GM12878 (cell line): ENCODE measurements at regions not wholly inside any gene's neighbourhood (a gene's known extent, or its start where the extent isn't known, plus 50 kb on each side); places are given as distances from the start of the nearest gene placed in this dataset.

Experiments used
- ATAC-seq: fragments of 200-7000 bp; cut with Tn5 transposase; 3 replicates; pipeline ENCODE4 v1.9.1; 2020; ENCODE audit warnings: mild to moderate bottlenecking, moderate library complexity
- BruUV-seq: library from RNA; stranded (reverse); fragments of 400-500 nt; replicated peaks from 2 replicates; lab custom pipeline; 2021; lab: Mats Ljungman, UMichigan
- CTCF ChIA-PET: fragments of 300-600 bp; sonication (Branson Sonifier 250); formaldehyde crosslinking; extraction: SDS; loops from one replicate; lab custom pipeline; 2021; ENCODE audit warnings: inconsistent platforms; lab: Yijun Ruan, JAX
- POLR2A ChIA-PET: fragments of 350-600 bp; formaldehyde crosslinking; extraction: SDS; loops from one replicate; lab custom pipeline; 2021; ENCODE audit warnings: inconsistent platforms; lab: Charles Lee
- RAD21 ChIA-PET: fragments of 300-600 bp; sonication (Branson Sonifier 250); formaldehyde crosslinking; loops from one replicate; lab custom pipeline; 2023; ENCODE audit warnings: antibody characterized with exemption; ENCODE audit not compliant: unreplicated experiment; lab: Charles Lee
- SMC1A ChIA-PET: fragments of 300-600 bp; sonication (Branson Sonifier 250); formaldehyde crosslinking; loops from one replicate; lab custom pipeline; 2023; ENCODE audit not compliant: unreplicated experiment, uncharacterized antibody; lab: Charles Lee
- DNase-seq: peaks from one replicate; pipeline ENCODE4 v3.0.0-alpha.2; 2011; ENCODE audit warnings: low read depth, low spot score
- FAIRE-seq: peaks from 3 replicates; lab custom pipeline; 2011; peaks lifted over from hg19 to GRCh38; lab: Jason Lieb, UNC
- H2AFZ ChIP-seq: 2 replicates; pipeline ENCODE4 v1.6.0; 2011; ENCODE audit warnings: low read depth, low read length, control low read depth; ENCODE audit not compliant: control insufficient read depth
- H3K27ac ChIP-seq: 2 replicates; pipeline ENCODE4 v1.5.1; 2011; ENCODE audit warnings: control low read depth; ENCODE audit not compliant: control insufficient read depth, insufficient read depth
- H3K27me3 ChIP-seq, 2 experiments: replicated peaks in 1 of 2; 2 replicates each; pipeline versions ENCODE4 v1.6.0 to v1.6.1; 2011; ENCODE audit warnings: low read length in 1 of 2; ENCODE audit not compliant: control insufficient read depth in 2 of 2, insufficient read depth in 2 of 2
- H3K36me3 ChIP-seq, 2 experiments: 2 replicates each; pipeline ENCODE4 v1.5.1; 2011; ENCODE audit warnings: low read length in 1 of 2; ENCODE audit not compliant: control insufficient read depth in 2 of 2, insufficient read depth in 2 of 2
- H3K4me1 ChIP-seq: 2 replicates; pipeline ENCODE4 v1.6.1; 2011; ENCODE audit warnings: mild to moderate bottlenecking, low read length, moderate library complexity, mixed read lengths; ENCODE audit not compliant: control insufficient read depth, insufficient read depth
- H3K4me2 ChIP-seq: 2 replicates; pipeline ENCODE4 v1.6.0; 2011; ENCODE audit warnings: control low read depth; ENCODE audit not compliant: control insufficient read depth, insufficient read depth
- H3K4me3 ChIP-seq: fragments of 200-600 bp; sonication (generic); 2 replicates; pipeline ENCODE4 v1.5.1; 2016
- H3K79me2 ChIP-seq: 2 replicates; pipeline ENCODE4 v1.6.0; 2011; ENCODE audit warnings: low read length; ENCODE audit not compliant: control insufficient read depth, insufficient read depth
- H3K9ac ChIP-seq: 2 replicates; pipeline ENCODE4 v1.8.0; 2011; ENCODE audit warnings: low read length, control low read depth, mixed read lengths; ENCODE audit not compliant: control insufficient read depth, insufficient read depth
- H3K9me3 ChIP-seq: replicated peaks from 3 replicates; pipeline ENCODE4 v1.5.1; 2011; ENCODE audit warnings: mild to moderate bottlenecking, low read length; ENCODE audit not compliant: control insufficient read depth, insufficient read depth
- H4K20me1 ChIP-seq: 2 replicates; pipeline ENCODE4 v1.6.0; 2011; ENCODE audit not compliant: control insufficient read depth, insufficient read depth
- BACH1 ChIP-seq: fragments of 450-650 bp; IDR thresholded peaks from 2 replicates; pipeline ENCODE4 v1.6.1; 2017; ENCODE audit warnings: mild to moderate bottlenecking, borderline replicate concordance
- CBX5 ChIP-seq: sonication (generic); IDR thresholded peaks from 2 replicates; pipeline ENCODE4 v1.6.1; 2016; ENCODE audit warnings: low read depth, moderate library complexity, mild to moderate bottlenecking, inconsistent platforms
- CEBPB ChIP-seq, 2 experiments: fragments of 150-350 bp in 1 of 2; IDR thresholded peaks; 2 replicates each; pipeline ENCODE4 v1.6.1; 2012 to 2014; ENCODE audit warnings: low read depth in 2 of 2, low read length in 2 of 2, borderline replicate concordance in 1 of 2, inconsistent platforms in 1 of 2
- CHD4 ChIP-seq: fragments of 200-600 bp; sonication (generic); IDR thresholded peaks from 2 replicates; pipeline ENCODE4 v1.6.1; 2016; ENCODE audit warnings: mild to moderate bottlenecking
- EGR1 ChIP-seq, 2 experiments: IDR thresholded peaks; 1 replicate in 1 of 2; 2 replicates in 1 of 2; pipeline ENCODE4 v1.6.1; 2011 to 2012; ENCODE audit warnings: low read depth in 2 of 2, low read length in 2 of 2, borderline replicate concordance in 1 of 2, mild to moderate bottlenecking in 1 of 2, moderate library complexity in 1 of 2
- EZH2 ChIP-seq: IDR thresholded peaks from 2 replicates; pipeline ENCODE4 v1.6.1; 2012; ENCODE audit warnings: low read depth, mild to moderate bottlenecking, control low read depth, inconsistent platforms, low read length, borderline replicate concordance; ENCODE audit not compliant: control insufficient read depth
- HDAC6 ChIP-seq: fragments of 200-600 bp; sonication (generic); IDR thresholded peaks from one replicate; pipeline ENCODE4 v1.8.0; 2017; ENCODE audit warnings: antibody characterized with exemption; ENCODE audit not compliant: unreplicated experiment
- IRF5 ChIP-seq: fragments of 450-650 bp; IDR thresholded peaks from 2 replicates; pipeline ENCODE4 v1.6.1; 2017; ENCODE audit warnings: borderline replicate concordance
- PAX5 ChIP-seq: IDR thresholded peaks from 2 replicates; pipeline ENCODE4 v1.6.1; 2011; ENCODE audit warnings: low read depth, low read length, borderline replicate concordance
- PBX3 ChIP-seq: IDR thresholded peaks from 2 replicates; pipeline ENCODE4 v1.6.1; 2011; ENCODE audit warnings: mild to moderate bottlenecking, low read depth, low read length, moderate library complexity; ENCODE audit not compliant: insufficient replicate concordance
- PML ChIP-seq: IDR thresholded peaks from 2 replicates; pipeline ENCODE4 v1.6.1; 2012; ENCODE audit warnings: low read length, inconsistent platforms
- RELB ChIP-seq: fragments of 450-650 bp; IDR thresholded peaks from 2 replicates; pipeline ENCODE4 v1.6.1; 2017; ENCODE audit warnings: low read depth, mild to moderate bottlenecking, moderate library complexity
- SMAD1 ChIP-seq: fragments of 450-650 bp; IDR thresholded peaks from 2 replicates; pipeline ENCODE4 v1.6.1; 2018; ENCODE audit warnings: mild to moderate bottlenecking, low read depth; ENCODE audit not compliant: partially characterized antibody
- SMAD5 ChIP-seq: IDR thresholded peaks from 2 replicates; pipeline ENCODE4 v1.6.1; 2016; ENCODE audit warnings: antibody characterized with exemption, low read depth
- ZBED1 ChIP-seq: IDR thresholded peaks from 2 replicates; pipeline ENCODE4 v1.6.1; 2016; ENCODE audit warnings: borderline replicate concordance
- ZNF217 ChIP-seq: fragments of 450-650 bp; IDR thresholded peaks from 2 replicates; pipeline ENCODE4 v1.6.1; 2017; ENCODE audit warnings: antibody characterized with exemption, mild to moderate bottlenecking
- WGBS: methylation state at CpG from one replicate; pipeline ENCODE4 v1.1.6; 2016; ENCODE audit warnings: low lambda C conversion rate; ENCODE audit not compliant: insufficient replicate concordance, insufficient coverage; ENCODE audit errors: missing lambda C conversion rate; 5-methylcytosine and 5-hydroxymethylcytosine counted together
- in situ Hi-C: fragments of 300-500 bp; cut with MboI; formaldehyde crosslinking; loops from 9 replicates; pipeline ENCODE4 v1.14.3; 2018; ENCODE audit warnings: mixed read lengths
- intact Hi-C: fragments of 100-400 bp; cut with micrococcal nuclease; formaldehyde crosslinking; loops from one replicate; pipeline ENCODE4 v1.14.2; 2022; ENCODE audit not compliant: unreplicated experiment
- TF ChIP-seq, protein P1 (sequence below): IDR thresholded peaks from 2 replicates; pipeline ENCODE4 v1.6.1; 2011; ENCODE audit warnings: borderline replicate concordance, low read depth, mild to moderate bottlenecking, moderate library complexity, mixed read lengths, low read length; ENCODE audit not compliant: insufficient read depth; ENCODE audit errors: extremely low read length

DNA sequence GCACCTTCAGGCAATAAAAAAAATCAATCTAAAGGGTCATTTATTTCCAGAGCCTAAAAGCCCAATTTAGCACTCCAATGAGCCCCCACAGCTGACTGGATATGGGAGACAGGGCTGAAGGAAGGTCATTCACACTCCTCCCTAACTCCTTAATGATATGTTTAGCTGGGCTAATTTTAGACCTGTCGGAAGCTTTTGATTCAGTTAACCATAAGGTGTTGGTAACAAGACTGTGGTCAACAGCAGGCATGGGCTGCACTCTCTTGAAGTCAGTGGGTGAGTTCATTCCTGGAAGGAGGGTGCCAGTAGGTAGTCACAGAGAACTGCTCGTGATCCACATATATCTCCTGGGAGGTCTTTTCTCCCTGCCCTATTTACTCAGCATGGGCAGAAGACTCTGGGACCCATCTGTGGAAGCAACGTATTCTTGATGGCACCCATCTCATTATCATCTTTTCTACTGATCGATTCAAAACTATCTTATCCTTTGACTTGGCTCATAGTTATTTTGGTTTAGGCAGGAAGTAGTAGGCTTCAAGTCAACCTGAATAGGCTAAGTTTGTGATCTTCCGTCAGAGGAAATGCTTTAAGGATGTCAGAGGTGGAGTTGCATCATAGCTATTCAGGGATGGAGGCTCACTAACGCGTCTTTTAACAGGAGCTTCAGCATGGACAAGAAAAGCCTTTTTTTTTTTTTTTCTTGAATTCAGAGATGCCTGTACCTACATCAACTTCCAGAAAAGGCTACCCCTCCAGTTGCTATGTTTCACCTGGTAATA is 367.7 kb upstream of the SLC30A5 start:
- H3K36me3 ChIP-seq, result no peaks in the 10 kb centered on the region
- H2AFZ ChIP-seq, result no peak overlapping the region
- no TSS peak for BruUV-seq
- ChIA-PET RAD21 (no interaction called here), CTCF (no interaction called here), SMC1A (no interaction called here), POLR2A (no interaction called here)
- H4K20me1 ChIP-seq, result no peaks in the 10 kb centered on the region
- intact Hi-C loops (no loop called here), in situ Hi-C loops (no loop called here)
- no peak overlapping the region for H3K4me2 ChIP-seq
- no peak for DNase-seq
- H3K4me3 ChIP-seq, result no peak overlapping the region
- no peak overlapping the region for H3K9ac ChIP-seq
- no peak for ATAC-seq
- FAIRE-seq, result no peak
- no peaks in the 10 kb centered on the region for H3K4me1 ChIP-seq
- WGBS, result 38% methylated on average over 7 of the region's 7 CpGs
- TF ChIP-seq BACH1, result no peak
- TF ChIP-seq ZNF217, result no peak
- TF ChIP-seq, protein P1, sequence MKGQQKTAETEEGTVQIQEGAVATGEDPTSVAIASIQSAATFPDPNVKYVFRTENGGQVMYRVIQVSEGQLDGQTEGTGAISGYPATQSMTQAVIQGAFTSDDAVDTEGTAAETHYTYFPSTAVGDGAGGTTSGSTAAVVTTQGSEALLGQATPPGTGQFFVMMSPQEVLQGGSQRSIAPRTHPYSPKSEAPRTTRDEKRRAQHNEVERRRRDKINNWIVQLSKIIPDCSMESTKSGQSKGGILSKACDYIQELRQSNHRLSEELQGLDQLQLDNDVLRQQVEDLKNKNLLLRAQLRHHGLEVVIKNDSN, result no peak
- TF ChIP-seq IRF5, result no peak
- no peak for TF ChIP-seq CEBPB (IDR thresholded peaks at IDR 0.05; ENCODE audit: borderline replicate concordance in 1 of 2, low read depth in 2 of 2, low read length in 2 of 2)
- no peak for TF ChIP-seq SMAD1
- TF ChIP-seq PML, result no peak
- no peak for TF ChIP-seq ZBED1
- no peak for TF ChIP-seq CBX5
- no peak for TF ChIP-seq EGR1 (IDR thresholded peaks at IDR 0.05; ENCODE audit: borderline replicate concordance in 1 of 2, low read depth in 2 of 2, low read length in 2 of 2)
- TF ChIP-seq PAX5, result no peak
- TF ChIP-seq CHD4, result no peak
- no peak for TF ChIP-seq EZH2
- TF ChIP-seq HDAC6, result no peak
- no peak for TF ChIP-seq PBX3
- TF ChIP-seq RELB, result no peak
- TF ChIP-seq SMAD5, result no peak
- no peaks in the 10 kb centered on the region for H3K27me3 ChIP-seq
- H3K79me2 ChIP-seq, result no peaks in the 10 kb centered on the region
- no peak overlapping the region for H3K27ac ChIP-seq
- H3K9me3 ChIP-seq, result no peaks in the 10 kb centered on the region; the same call in 2 of the 3 replicates
